Fibroblast of upper back skin (primary cell): ENCODE measurements at regions not wholly inside any gene's neighbourhood (a gene's known extent, or its start where the extent isn't known, plus 50 kb on each side); places are given as distances from the start of the nearest gene placed in this dataset.

ENCODE experiments used
- DNase-seq: peaks from one replicate; pipeline ENCODE4 v3.0.0-alpha.2; 2013

GRCh38 chr7:47636081-47636432 is 54.1 kb upstream of the TNS3 start:
- DNase-seq: no peak

DNA sequence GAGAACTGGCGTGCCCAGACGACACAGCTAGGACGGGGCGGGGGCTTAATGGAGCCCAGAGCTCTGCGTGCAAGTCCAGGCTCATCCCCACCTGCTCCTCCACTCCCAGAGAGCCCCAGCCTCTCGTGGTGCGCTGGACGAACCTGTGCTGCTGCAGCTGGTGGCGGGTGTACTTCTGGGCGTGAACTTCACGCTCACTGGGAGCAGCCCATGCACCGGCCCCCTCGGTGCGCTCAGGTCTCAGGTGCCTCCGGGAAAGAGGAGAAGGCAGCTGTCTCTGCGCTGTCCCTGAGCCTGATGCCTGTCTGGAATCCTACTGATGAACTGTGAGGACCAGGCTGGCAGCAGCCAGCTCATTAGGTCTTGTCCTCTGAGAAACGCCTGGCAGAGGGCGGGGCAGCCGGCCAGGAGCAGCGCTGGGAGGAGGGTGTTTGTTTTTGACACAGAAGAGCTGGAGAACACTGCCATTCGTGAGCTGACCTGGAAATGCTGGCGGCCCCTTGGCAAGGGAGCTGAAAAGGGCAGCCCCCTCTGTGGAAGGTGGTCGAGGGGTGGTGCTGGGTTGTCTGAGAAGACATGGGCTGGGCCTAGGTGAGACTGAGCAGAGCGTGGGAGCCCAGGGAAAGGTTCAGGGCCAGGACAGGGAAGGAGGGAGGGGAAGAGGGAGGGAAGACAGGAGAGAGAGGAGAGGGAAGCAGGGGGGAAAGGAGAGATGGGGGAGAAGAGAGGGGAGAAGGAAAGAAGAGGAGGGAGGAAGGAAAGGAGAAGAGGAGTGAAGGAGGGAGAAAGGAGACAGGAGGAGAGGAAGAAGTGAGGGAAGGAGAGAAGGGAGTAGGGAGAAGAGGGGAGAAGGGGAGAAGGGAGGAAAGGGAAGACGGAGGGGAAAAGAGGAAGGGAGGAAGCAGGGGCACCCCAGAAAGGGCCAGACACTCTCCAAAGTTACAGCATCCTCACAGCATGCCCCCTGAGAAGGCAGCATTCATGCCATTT is 53.5 kb upstream of the TNS3 start:
- DNase-seq: no peak

DNA sequence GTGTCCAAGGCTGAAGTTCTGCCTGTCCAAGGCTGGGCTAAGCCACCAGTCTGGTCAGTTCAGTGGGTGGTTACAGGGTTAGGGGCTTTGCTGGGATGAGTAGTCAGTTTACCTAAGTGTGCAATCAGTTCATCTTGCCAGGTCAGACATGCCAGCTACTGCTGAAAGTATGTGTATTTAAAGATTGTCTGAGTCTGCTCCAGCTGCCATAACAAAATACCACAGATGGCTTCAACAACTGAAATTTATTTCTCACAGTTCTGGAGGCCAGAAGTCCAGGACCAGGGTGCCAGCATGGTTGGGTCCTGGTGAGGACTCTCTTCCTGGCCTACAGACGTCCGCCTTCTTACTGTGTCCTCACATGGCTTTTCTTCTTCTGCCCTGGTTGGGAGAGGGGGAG is 52.4 kb upstream of the TNS3 start:
- peak; percentile 33 for DNase-seq

DNA sequence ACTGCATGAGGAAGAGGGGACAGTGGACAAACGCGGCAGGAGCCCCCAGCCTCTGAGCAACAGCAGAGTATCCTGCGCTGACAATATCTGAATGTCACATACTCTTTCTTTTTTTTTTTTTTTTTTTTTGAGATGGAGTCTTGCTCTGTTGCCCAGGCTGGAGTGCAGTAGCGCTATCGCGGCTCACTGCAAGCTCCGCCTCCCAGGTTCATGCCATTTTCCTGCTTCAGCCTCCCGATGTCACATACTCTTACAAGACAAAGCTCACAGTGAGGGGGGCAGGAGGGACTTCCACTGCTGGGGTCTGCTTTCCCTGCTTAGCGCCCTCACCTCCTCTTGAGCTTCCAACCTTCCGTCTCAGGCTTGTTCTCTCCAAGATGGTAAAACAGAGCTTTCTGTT is 51.2 kb upstream of the TNS3 start:
- no peak for DNase-seq
